ENCODE measurements at regions not wholly inside any gene's neighbourhood (a gene's known extent, or its start where the extent isn't known, plus 50 kb on each side); places are given as distances from the start of the nearest gene placed in this dataset.

GRCh38 chr22:48278620-48279460 is 1516.4 kb downstream of the TBC1D22A start:
- DNase-seq: no peak

GRCh38 chr22:48277868-48278581 is 1515.6 kb downstream of the TBC1D22A start:
- DNase-seq: no peak

DNA sequence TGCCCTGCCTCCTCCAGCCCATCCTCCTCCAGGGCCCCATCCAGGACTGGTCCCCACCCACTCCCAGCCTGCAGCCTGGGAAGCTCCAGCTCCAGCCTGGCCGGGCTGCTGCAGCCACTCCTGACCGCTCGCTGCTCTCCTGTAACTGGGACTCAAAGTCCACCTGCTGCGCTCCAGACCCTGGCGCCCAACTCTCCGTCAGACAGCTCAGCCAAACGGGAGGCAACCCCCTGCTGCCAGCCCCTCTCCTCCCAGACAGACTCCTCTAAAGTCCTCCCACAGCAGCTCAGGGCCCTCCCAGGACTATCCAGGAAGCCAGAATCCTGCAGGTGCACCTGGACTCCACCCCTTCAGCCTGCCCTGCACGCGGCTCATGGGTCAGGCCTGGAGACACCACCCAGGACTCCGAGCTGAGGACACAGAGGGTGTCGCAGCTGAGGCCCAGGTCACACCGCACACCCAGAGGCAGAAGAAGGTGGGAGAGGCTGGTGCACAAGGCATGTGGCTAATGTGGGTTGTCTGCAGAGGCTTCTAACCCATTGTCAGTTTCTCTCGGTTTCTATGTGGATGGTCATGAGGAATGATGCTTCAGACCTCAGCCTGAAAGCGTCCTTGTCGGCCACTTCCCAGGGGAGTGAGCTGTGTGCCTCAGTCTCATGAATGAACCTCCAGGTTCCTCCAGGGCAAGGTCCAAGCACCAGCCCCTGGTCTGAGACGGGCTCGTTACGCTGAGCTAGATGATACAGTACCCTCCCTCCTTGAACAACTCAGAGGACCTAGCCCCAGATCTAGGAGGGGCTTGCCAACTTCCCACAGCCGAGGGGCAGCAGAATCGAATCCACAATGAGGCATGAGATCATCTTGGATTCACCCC is 1514.8 kb downstream of the TBC1D22A start:
- DNase-seq: no peak

DNA sequence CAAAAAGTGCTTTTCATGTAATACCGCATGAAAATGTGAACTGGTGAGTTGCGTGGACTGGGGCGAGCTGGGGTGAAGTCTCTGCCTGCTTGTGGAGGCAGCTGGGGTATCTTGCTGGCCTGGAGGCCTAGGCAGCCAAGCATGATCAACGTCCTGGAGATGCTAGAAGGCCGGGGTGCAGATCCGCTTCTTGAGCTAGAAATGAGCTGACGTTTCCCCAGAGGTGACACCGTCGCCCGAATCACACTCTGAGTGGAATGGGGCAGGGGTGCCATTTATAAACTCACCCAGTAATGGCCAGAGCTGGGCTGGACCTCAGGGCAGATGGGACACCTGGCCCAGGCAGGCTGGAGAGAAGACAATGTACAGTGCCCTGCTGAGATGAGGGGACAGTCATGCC is 1513.0 kb downstream of the TBC1D22A start:
- no peak for DNase-seq

DNA sequence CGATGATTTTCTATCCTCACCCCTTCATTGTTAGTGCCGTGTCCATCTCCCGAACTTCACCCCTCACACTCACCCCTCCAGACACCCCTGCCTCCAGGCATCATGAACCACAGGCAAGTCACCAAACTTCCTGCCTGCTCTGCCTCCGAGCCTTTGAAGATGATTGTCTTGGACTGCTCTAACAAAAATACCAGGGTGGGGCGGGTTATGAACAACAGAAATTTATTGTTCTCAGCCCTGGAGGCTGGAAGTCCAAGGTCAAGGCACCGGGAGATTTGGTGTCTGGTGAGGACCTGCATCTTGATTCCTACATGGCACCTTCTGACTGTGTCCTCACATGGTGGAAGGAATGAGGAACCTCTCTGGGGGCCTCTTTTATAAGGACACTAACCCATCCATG is 1508.3 kb downstream of the TBC1D22A start:
- DNase-seq: no peak

- no peak for DNase-seq
Measured at GRCh38 chr22:48268771-48269552, 1506.5 kb downstream of the TBC1D22A start.

GRCh38 chr22:48268293-48268692 is 1505.8 kb downstream of the TBC1D22A start:
- DNase-seq: no peak

DNA sequence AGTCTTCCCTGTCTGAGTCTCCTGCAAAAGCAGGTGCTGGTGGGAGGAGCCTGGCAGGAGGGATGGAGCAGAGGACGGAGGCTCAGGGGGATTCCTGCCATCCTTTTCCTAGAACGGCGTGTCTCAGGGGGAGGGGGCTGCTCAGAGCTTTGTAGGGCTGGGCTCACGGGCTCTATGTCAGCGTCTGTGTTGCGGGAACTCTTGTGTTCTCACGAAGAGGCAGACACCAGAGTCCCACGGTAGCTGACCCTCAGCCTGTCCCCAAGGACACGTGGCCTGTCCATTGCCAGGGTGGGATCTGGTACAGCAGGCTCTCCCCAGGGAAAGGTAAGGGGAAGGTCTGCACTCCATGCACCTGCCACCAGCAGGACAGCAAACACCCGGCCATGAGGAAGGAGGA is 1505.2 kb downstream of the TBC1D22A start:
- no peak for DNase-seq

GRCh38 chr22:48265000-48265625 is 1502.7 kb downstream of the TBC1D22A start:
- no peak for DNase-seq

GRCh38 chr22:48264586-48264985 is 1502.1 kb downstream of the TBC1D22A start:
- no peak for DNase-seq

GRCh38 chr22:48263791-48264351 is 1501.4 kb downstream of the TBC1D22A start:
- no peak for DNase-seq

GRCh38 chr22:48263431-48263765 is 1500.9 kb downstream of the TBC1D22A start:
- no peak for DNase-seq

DNA sequence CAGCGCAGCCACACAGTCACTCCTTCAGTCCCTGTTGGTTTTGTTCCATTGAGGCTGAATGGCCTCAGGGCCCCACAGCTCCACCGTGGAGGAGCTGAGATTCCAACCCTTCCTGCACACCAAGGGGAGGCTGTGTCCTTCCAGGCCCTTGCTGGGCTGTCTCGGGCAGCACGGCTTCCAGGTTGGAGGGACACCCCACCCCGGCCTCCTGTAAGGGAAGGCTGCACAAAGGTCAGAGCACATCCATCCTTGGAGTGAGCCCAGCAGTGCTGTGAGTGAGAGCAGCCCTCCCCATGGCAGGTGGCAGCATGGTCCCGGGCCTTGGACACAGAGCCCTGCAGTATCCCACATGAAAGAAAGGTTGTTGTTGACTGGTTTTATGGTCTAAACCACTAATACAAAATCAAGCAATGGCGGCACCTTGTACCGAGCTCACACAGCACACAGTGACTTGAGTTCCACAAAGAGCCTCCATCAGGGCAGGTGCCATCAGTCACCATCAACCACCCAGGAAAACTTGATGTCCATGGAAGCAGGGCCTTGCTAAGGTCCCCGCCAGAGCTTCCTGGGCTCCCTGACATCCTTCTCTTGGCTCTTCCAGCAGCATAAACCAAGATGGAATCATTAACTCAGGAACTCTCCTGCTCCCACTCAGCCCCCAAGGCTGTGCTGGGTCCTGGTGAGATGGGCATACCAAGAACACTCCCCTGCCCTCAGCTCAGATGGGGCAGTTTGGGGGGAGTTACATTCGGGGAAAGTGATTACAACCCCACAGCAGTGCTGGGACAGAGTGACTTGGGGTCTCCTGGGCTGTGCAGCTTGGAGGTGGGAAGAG is 1500.4 kb downstream of the TBC1D22A start:
- no peak for DNase-seq

- no peak for DNase-seq
Measured at GRCh38 chr22:48261706-48262105, 1499.3 kb downstream of the TBC1D22A start.

- no peak for DNase-seq
Measured at GRCh38 chr22:48261048-48261621, 1498.7 kb downstream of the TBC1D22A start.

DNA sequence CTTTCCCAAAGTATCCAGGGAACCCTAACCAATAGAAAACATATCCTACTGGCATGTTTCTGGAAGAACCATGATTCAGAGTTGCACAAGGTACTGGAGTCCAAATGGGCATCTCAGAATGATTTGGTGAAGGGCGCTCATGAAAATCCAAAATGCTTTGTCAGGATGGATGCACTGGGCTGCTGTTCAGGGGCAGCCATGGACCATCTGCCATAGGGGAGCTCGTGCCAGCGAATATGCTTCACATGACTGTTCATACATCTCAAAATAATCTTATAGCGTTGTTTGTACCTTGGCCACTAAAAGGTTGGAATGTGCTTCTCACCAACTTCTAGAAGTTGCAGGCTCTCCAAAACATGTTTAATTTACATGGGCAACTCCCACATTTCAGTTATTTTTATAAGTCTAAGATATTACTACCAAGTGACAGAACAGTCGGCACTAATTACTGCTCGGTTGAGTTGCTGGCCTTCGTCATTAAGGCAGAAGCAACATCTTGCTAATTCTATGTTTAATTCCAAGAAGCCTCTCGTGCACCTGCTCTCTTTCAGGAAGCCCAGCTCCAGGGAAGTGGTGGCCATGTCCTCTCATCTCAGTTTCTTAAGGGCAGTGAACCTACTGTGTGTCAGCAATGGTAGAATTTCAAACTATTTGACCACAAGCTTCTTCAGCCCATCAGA is 1497.7 kb downstream of the TBC1D22A start:
- no peak for DNase-seq

DNA sequence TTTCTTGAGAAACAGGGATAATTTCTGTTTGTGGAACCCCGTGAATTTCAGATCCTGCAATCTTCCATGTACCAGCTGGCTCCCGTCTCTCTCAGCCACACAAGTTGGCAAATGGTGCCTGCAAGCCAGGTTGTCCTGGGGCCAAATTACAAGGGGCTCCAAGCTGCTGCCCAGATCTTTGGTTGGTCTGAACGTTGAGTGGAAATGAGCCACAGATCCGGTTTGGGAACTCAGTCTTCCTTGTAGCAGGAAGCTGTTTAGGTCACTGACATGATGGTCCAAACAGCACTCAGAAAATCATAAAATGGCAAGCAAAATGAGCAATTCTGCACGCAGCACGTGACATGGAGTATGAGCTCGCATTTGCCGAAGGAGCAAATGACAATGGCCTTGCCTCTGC is 1496.4 kb downstream of the TBC1D22A start:
- DNase-seq: no peak

DNA sequence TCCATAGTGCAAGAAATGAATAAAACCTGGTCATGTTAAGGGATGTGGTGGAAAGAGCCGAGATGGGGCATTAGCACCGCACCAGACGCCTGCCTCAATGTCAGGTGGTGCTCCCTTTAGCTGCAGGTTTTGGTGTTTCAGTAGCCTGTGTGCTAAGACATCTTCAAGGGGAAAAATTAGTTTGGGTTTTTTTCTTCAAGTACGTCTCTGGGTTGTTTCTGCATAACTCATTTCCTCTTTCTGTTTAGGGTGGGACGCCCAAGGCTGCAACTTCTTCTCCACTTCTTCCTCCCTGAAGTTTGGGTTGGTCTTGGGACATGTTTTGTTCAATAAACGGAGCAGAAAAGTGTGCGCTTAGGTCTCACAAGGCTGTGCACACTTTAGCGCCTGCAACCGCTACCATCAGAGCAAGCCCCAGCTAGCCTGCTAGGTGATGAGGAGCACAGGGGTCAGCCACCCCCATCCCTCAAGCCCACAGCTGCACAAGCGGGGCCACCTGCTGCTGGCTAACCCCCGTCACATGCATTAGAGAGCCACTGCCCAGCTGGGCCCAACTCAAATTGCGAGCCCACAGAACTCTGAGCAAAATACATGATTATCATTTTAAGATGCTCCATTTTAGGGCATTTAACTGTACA is 1495.7 kb downstream of the TBC1D22A start:
- no peak for DNase-seq

DNA sequence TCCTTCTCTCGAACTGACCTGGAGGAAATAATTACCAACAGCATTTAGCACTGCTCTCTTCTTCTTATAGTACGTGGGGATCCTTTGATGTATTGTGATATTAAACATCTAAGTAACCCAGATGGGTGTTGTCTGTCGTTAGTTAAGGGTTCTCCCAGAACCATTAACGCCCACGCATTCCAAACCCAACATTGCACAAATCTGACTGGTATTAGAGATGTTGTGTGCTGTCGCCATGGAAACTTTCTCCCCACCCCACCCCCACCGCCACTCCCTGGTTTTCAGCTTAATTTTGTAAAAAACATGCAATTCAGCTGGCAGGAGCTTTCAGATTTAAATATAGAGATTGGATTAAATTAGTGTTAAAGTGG is 1495.2 kb downstream of the TBC1D22A start:
- no peak for DNase-seq
